ACC112 (cell line): ENCODE measurements at regions not wholly inside any gene's neighbourhood (a gene's known extent, or its start where the extent isn't known, plus 50 kb on each side); places are given as distances from the start of the nearest gene placed in this dataset.

Experiments used
- H2AFZ ChIP-seq: fragments of 200-600 bp; sonication (generic); one replicate; pipeline ENCODE4 v1.6.0; 2017; ENCODE audit warnings: antibody characterized with exemption, low read length; ENCODE audit not compliant: unreplicated experiment
- H3K27ac ChIP-seq: fragments of 200-600 bp; sonication (generic); 2 replicates; pipeline ENCODE4 v1.5.1; 2014; ENCODE audit warnings: low read depth, mild to moderate bottlenecking, antibody characterized with exemption, low read length, moderate library complexity
- H3K27me3 ChIP-seq: fragments of 200-600 bp; sonication (generic); 2 replicates; pipeline ENCODE4 v1.6.1; 2014; ENCODE audit warnings: mild to moderate bottlenecking, antibody characterized with exemption, low read length, moderate library complexity, mixed read lengths; ENCODE audit not compliant: insufficient read depth
- H3K36me3 ChIP-seq: fragments of 200-600 bp; sonication (generic); 2 replicates; pipeline ENCODE4 v1.6.1; 2016; ENCODE audit warnings: mild to moderate bottlenecking, antibody characterized with exemption, low read length, moderate library complexity, mixed read lengths; ENCODE audit not compliant: insufficient read depth
- H3K4me1 ChIP-seq: fragments of 200-600 bp; sonication (generic); one replicate; pipeline ENCODE4 v1.6.1; 2016; ENCODE audit warnings: low read length, mixed read lengths; ENCODE audit not compliant: insufficient read depth, unreplicated experiment, control insufficient read depth
- H3K4me3 ChIP-seq: fragments of 200-600 bp; sonication (generic); 2 replicates; pipeline ENCODE4 v1.5.1; 2014; ENCODE audit warnings: mild to moderate bottlenecking, low read depth, low read length
- H3K79me2 ChIP-seq: fragments of 200-600 bp; sonication (generic); one replicate; pipeline ENCODE4 v1.6.0; 2016; ENCODE audit warnings: low read length; ENCODE audit not compliant: control insufficient read depth, unreplicated experiment, insufficient read depth

- Histone ChIP-seq H3K4me1 (no peaks in the 10 kb centered on the region), H3K36me3 (no peaks in the 10 kb centered on the region), H2AFZ (no peak overlapping the region), H3K4me3 (no peak overlapping the region), H3K79me2 (no peaks in the 10 kb centered on the region), H3K27ac (no peak overlapping the region), H3K27me3 (no peaks in the 10 kb centered on the region)
These were observed 101.8 kb downstream of the CAND1 start for GRCh38 chr12:67370979-67371378.

DNA sequence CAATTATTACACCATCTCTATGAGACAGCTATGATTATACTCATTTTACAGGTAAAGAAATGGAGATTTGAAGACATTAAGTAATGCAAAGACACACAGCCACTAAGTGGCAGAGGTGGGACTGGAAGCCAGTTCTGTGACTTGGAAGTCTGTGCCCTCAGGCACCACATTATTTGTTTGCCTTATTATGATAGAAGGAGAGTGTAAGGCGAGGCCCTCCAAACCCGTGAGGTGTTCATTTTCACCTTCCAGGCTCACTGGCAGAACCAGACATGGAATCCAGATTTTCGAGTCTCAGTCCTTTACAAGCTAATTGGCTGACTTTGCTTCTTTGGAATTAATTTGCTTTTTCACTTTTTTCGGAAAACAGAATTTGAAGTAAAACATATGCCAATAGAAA is 107.9 kb downstream of the CAND1 start:
- no peaks in the 10 kb centered on the region for H3K79me2 ChIP-seq
- no peaks in the 10 kb centered on the region for H3K27me3 ChIP-seq
- H3K36me3 ChIP-seq: no peaks in the 10 kb centered on the region
- H2AFZ ChIP-seq: no peak overlapping the region
- no peaks in the 10 kb centered on the region for H3K4me1 ChIP-seq
- H3K27ac ChIP-seq: no peak overlapping the region
- no peak overlapping the region for H3K4me3 ChIP-seq

DNA sequence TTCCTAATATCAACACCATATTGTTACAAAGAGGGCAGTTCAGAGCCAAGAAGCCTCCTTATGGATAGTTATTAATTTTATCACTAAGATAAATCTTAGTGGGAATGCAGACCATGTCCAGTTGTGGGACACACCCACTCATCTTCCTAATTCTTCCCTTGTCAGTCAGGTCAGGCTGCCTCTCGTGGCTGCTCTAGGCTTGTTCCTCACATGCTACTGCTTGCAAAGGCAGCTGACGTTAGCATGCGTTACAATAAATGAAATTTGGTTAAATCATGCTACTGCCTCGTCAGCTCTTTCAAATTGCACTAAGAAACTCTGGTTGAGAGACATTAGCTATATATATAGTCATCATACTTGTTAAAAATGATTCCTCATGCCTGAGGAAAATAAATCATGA is 108.4 kb downstream of the CAND1 start:
- Histone ChIP-seq H2AFZ (no peak overlapping the region), H3K79me2 (no peaks in the 10 kb centered on the region), H3K27me3 (no peaks in the 10 kb centered on the region)

GRCh38 chr12:67382241-67382871 is 113.2 kb downstream of the CAND1 start:
- H3K27me3 ChIP-seq: no peaks in the 10 kb centered on the region
- no peak overlapping the region for H3K4me3 ChIP-seq
- no peaks in the 10 kb centered on the region for H3K4me1 ChIP-seq
- no peaks in the 10 kb centered on the region for H3K79me2 ChIP-seq
- H2AFZ ChIP-seq: no peak overlapping the region
- no peak overlapping the region for H3K27ac ChIP-seq
- no peaks in the 10 kb centered on the region for H3K36me3 ChIP-seq

More for the DNA sequence above, 108.4 kb downstream of the CAND1 start:
- no peak overlapping the region for H3K27ac ChIP-seq
- H3K4me1 ChIP-seq: no peaks in the 10 kb centered on the region
- H3K4me3 ChIP-seq: no peak overlapping the region
- no peaks in the 10 kb centered on the region for H3K36me3 ChIP-seq

GRCh38 chr12:67386869-67387565 is 117.9 kb downstream of the CAND1 start:
- H3K27ac ChIP-seq: no peak overlapping the region
- no peaks in the 10 kb centered on the region for H3K4me1 ChIP-seq
- no peaks in the 10 kb centered on the region for H3K27me3 ChIP-seq
- H3K79me2 ChIP-seq: no peaks in the 10 kb centered on the region
- no peak overlapping the region for H2AFZ ChIP-seq
- H3K4me3 ChIP-seq: no peak overlapping the region
- no peaks in the 10 kb centered on the region for H3K36me3 ChIP-seq

GRCh38 chr12:67388331-67389138 is 119.4 kb downstream of the CAND1 start:
- H2AFZ ChIP-seq: no peak overlapping the region
- H3K36me3 ChIP-seq: no peaks in the 10 kb centered on the region
- H3K79me2 ChIP-seq: no peaks in the 10 kb centered on the region
- H3K4me3 ChIP-seq: no peak overlapping the region
- H3K27me3 ChIP-seq: no peaks in the 10 kb centered on the region
- H3K27ac ChIP-seq: no peak overlapping the region
- H3K4me1 ChIP-seq: no peaks in the 10 kb centered on the region

DNA sequence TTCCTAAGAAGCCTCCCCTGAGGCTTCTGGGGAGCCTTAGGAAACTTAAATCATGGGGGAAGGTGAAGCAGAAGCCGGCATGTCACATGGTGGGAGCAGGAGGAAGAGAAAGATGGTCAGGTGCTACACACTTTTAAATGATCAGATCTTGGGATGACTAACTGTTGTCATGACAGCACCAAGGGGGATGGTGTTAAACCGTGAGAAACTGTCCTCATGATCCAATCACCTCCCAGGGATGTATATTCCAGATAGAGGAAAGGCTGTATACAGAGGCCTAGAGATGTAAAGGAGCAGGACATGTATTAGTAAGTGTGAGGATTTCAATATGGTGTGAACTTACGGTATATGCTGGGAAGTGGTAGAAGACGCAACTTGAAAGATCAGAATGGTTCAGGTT is 121.1 kb downstream of the CAND1 start:
- Histone ChIP-seq H3K27me3 (no peaks in the 10 kb centered on the region), H2AFZ (no peak overlapping the region), H3K79me2 (no peaks in the 10 kb centered on the region), H3K4me1 (no peaks in the 10 kb centered on the region), H3K36me3 (no peaks in the 10 kb centered on the region), H3K27ac (no peak overlapping the region), H3K4me3 (no peak overlapping the region)

DNA sequence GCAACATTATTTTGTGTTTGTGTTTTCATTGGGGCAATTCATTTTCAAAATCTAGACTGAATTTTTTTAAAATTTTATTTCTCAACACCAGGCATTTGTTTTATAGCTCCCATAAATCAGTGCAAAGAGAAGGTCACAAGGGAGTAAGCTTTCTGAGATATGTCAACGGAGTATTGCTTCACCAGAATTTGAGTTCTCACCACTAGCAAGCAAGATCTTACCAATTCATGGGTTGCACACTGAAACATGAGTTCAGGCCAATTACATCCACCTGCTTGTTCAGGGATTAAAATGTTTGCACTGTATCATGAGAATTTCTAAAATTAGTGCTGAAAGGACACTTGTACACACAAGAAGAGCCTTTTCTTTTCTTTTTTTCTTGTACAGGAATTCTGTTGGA is 121.9 kb downstream of the CAND1 start:
- Histone ChIP-seq H3K27ac (no peak overlapping the region), H3K4me1 (no peaks in the 10 kb centered on the region), H2AFZ (no peak overlapping the region), H3K27me3 (no peaks in the 10 kb centered on the region), H3K36me3 (no peaks in the 10 kb centered on the region), H3K79me2 (no peaks in the 10 kb centered on the region), H3K4me3 (no peak overlapping the region)

- Histone ChIP-seq H3K4me1 (no peaks in the 10 kb centered on the region), H3K36me3 (no peaks in the 10 kb centered on the region), H2AFZ (no peak overlapping the region), H3K27ac (no peak overlapping the region), H3K4me3 (no peak overlapping the region), H3K27me3 (no peaks in the 10 kb centered on the region), H3K79me2 (no peaks in the 10 kb centered on the region)
These were observed 122.5 kb downstream of the CAND1 start for GRCh38 chr12:67391656-67392055.

- no peaks in the 10 kb centered on the region for H3K36me3 ChIP-seq
- no peak overlapping the region for H3K27ac ChIP-seq
- no peak overlapping the region for H3K4me3 ChIP-seq
- H3K27me3 ChIP-seq: no peaks in the 10 kb centered on the region
- no peak overlapping the region for H2AFZ ChIP-seq
- no peaks in the 10 kb centered on the region for H3K4me1 ChIP-seq
- no peaks in the 10 kb centered on the region for H3K79me2 ChIP-seq
These were observed 125.4 kb downstream of the CAND1 start for GRCh38 chr12:67394550-67394949.
